Skin epidermis (tissue), 12 donors: ENCODE measurements at regions not wholly inside any gene's neighbourhood (a gene's known extent, or its start where the extent isn't known, plus 50 kb on each side); places are given as distances from the start of the nearest gene placed in this dataset.

Experiments used
- H3K27ac ChIP-seq, 21 experiments: fragments of 200-600 bp; sonication (generic) in 11 of 21; one replicate each; pipeline ENCODE4 v1.5.0; 2020; ENCODE audit warnings: mild to moderate bottlenecking in 3 of 21, inconsistent platforms in 2 of 21, moderate library complexity in 2 of 21
- H3K4me3 ChIP-seq, 7 experiments: fragments of 200-600 bp; sonication (generic) in 2 of 7; one replicate each; pipeline ENCODE4 v1.5.0; 2020; ENCODE audit warnings: inconsistent platforms in 2 of 7, mild to moderate bottlenecking in 2 of 7, moderate library complexity in 1 of 7

DNA sequence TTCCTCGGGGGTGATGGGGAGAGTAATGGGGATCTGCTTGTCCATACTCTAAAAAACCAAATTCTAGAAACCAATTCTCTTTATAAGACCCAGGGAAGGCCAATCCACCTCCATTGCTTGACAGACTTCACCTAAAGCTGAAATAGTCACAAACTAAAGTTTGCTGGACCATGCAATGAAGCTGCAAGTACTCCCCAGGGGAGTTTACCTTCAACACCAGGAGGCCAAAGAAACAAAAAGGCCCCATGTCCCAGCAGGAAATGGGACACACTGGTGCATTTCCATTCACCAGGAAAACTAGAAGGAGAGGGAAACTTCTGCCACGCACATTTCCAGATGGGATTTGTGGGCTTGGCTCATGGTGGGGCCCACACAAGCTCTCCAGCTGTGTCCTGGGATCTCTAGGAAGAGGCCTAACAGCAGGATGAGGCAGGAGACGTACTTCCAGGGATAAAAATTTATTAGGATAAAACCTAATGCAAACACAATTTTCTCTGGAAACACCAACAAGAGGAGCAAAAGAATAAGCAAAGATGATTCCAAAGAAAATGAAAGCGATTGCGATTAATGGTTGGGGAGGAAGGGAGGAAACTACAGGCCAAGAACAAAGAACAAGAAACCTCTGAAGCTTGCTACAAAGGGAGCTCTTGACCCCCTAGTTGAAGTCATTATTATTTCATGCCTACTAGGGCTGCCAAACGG lies 238.0 kb upstream of the LRTM1 start:
- Histone ChIP-seq H3K4me3 (no peak overlapping the region), H3K27ac (peak overlapping the region in 3 of 21 experiments; percentile 9 to 26 (median 14))

DNA sequence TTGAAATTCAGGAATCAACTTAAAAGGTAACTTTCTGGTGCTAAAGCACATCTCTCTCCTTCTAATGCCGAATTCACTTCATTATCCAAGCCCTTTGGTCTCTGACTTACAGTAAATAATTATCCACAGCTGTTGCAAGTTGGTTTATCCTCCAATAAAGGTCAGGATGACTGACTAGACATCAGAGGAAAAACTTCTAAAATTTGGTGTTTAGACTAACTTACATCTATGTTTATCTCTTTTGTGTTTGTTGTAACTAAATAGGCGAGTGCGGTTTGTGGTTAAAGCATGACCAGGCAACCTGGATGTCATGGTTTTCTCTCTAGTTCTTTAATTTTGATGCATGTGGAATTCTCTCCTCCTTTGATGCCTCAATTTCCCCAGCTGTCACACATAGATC lies 237.4 kb upstream of the LRTM1 start:
- Histone ChIP-seq H3K4me3 (no peak overlapping the region), H3K27ac (peak overlapping the region in 4 of 21 experiments; percentile 9 to 52 (median 20))

DNA sequence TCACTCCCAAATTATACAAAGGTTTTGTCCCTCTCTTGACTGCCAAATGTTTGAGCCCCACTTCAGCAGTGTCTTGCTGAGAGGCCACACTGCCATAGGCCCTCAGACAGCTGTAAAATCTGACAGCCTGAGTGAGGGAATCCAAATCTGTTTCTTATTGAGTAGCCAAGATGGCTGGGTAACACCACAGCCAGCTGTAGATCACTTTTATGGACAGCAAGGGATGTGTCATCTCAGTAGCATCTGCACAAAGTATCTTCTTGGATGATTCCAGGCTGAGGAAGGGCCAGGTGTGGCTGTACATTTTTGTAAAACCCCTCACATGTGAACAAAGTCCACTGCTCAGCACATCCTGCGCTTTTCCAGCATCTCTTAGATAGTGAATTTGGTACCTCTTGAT lies 237.0 kb upstream of the LRTM1 start:
- Histone ChIP-seq H3K4me3 (no peak overlapping the region), H3K27ac (peak overlapping the region in 4 of 21 experiments; percentile 5 to 52 (median 14))

DNA sequence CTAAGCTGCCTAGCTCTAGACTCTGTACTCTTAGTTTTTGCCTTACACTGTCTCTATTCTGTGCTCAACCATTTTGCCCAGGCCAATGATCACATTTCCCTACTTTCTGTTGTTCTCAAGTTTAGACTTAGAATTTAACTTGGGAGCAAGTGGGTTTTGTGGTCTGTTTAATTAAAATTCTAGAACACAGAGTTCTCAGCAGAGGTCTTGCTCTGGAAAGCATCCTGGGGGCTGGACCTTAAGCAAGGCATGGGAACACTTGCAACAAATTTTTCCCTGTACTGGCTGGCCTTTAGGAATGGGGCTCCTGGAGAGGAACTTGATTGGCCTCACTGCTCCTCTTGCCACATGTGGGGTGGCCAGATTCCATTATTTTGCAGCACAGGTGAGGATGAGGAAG lies 236.3 kb upstream of the LRTM1 start:
- peak overlapping the region in 3 of 21 experiments; percentile 28 to 53 (median 36) for H3K27ac ChIP-seq

DNA sequence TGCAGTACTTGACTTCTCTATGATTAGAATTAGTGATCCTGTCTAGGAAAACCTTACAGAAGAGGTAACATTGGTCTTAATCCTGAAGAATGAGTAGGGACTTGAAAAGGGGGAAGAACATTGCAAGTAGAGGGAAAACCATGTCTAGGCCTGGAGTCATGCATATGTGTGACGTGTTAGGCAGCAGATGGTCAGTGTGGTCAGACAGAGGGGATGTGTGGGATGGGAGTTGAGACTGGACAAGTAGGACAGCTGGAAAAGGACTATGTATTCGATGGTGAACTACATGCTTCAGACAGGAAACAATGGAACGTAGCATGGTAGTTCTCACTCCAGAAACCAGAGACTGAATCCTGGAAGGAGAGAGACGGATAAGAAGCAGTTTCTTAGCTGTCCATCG lies 235.6 kb upstream of the LRTM1 start:
- Histone ChIP-seq H3K27ac (peak overlapping the region in 3 of 21 experiments; percentile 28 to 53 (median 36)), H3K4me3 (no peak overlapping the region)

More for the DNA sequence above, 236.3 kb upstream of the LRTM1 start:
- H3K4me3 ChIP-seq: no peak overlapping the region

DNA sequence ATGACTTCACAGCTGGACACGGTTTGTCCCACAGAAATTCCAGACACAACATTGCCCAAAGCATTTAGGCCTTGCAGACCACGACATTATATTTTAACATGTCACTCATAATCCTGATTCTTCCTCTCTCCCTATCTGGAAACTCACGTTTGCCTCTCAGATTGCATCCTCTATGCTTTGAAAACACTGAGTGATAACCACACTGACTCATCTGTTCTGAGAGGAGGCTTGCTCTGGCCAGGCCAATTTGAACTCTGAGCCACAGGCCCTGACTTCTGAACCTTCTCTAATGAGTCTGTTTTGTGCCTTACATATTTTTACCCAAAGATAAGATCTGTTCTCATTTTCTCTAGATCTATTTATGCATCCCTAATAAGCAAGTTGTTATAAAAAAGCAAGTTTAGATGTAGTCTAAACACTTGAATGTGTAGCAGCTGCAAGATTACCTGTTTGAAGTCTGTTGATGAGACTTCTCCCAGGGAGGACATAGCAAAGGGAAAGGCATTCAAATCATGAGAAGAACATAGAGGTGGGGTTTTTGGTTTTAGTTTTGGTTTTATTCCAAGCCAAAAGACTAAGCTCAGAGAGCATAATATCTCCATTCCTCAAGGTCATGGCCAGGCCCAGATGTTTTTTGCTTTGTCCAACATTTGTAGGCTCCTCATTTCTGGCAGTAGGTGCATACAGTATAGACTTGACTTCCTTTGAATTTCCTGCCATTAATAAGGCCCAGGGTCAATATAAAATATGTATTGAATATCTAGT lies 234.4 kb upstream of the LRTM1 start:
- no peak overlapping the region for H3K4me3 ChIP-seq
- peak overlapping the region in 4 of 21 experiments; percentile 8 to 68 (median 44) for H3K27ac ChIP-seq

DNA sequence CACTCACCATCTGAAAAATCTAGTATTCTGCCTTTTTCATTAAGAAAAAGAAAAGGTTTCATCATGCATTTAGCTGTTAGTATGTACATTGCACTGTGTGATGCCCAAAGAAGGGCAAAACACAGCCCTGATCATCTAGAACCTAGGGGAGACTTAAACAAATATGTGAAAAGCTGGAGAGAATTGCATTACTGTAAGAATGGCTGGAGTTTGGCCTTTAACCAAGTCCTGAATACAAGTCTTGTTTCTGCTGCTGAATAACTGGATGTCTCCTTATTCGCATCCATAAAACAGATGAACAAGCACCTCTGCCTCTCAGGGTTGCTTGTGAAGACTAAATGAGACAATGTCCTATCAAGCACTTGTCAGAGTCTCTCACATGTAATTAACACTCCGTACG lies 233.4 kb upstream of the LRTM1 start:
- Histone ChIP-seq H3K27ac (peak overlapping the region in 5 of 21 experiments; percentile 32 to 68 (median 52)), H3K4me3 (no peak overlapping the region)

DNA sequence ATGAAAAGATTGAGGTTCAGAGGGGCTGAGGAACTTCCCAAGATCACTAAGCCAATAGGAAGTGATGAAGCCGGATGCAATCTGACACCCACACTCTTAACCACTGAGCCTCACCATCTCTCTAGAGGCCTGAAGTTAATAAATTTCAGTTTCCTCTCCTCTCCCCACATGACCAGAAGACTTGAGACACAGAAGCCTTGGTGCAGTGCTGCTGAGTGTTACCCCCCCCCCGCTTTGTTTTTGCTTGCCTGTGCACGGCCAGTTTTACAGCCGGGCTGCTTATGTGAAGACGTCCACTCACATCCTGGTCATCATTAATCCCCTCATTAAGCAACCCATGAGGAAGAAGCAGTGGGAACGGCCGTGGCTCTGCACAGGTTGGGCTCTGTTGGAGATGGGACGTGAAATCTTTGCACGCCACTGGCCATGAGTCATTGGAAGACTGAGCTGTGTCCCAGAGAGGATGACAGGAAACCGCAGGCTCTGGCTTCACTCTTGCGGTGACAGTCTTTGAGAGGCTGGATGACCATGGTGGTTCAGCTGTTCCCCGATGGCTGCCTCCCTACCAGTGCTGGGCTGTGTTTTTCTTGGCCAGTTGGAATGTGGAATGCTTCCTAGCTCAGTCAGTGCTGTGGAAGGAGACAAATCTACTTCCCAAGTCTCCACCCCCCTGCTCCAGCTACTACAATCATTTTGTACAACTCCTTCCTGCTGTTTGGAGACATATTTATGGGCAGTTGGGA lies 232.6 kb upstream of the LRTM1 start:
- peak overlapping the region in 3 of 21 experiments; percentile 30 to 65 (median 52) for H3K27ac ChIP-seq
- no peak overlapping the region for H3K4me3 ChIP-seq

DNA sequence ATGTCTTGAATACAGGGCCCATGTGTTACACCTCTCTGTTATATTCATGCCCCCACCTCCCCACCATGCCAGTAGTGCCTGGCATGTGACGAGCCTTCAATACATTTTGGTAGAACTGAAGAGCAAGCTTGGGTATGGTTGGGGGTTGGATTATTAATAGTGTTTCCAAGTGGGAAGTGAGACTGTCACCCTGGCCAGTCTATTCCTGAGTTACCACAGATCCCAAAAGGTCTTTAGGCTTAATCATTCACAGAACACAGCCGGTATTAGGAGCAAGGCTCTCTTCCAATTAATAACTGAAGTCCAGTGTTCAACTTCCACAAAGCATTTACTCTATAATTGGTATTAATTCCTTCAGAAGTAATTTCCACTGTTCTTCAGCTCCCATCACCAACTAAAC lies 231.9 kb upstream of the LRTM1 start:
- Histone ChIP-seq H3K27ac (peak overlapping the region in 2 of 21 experiments; percentile 30 to 51), H3K4me3 (no peak overlapping the region)

DNA sequence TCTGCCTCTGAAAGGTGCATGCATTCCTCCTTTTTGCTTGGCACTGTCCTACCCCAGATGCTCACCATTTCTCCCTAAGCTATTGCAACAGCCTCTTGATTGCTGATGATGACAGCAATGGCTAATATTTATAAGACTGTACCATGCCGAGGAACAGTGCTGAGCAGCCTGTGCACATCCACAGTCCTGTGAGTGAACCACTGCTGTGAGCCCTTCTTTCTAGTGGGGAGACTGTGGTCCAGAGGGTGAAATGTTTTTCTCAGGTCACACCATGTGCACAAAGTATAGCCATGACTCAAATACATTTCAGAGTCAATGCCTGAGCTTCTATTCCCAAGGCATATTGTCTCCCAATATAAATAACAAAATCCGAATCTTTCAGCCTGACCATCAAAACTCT lies 231.2 kb upstream of the LRTM1 start:
- no peak overlapping the region for H3K27ac ChIP-seq
- no peak overlapping the region for H3K4me3 ChIP-seq

DNA sequence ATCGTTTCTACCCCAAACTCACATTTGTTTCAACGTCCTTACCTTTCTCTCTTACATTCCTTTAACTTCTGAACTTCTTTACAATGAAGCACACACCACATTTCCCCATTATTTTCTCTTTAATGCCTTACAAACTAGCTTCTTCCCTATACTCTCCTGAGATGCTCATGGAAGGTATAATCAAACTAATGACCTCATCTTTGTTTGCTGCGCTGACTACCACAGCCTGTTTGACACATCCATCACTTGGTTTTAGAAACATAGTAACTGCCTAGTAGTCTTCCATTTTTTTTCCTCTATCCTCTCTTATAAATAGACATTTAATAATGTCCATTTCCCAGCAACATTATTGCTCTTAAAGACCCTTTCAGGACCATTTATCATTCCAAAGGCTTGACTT lies 230.5 kb upstream of the LRTM1 start:
- Histone ChIP-seq H3K27ac (no peak overlapping the region), H3K4me3 (no peak overlapping the region)

DNA sequence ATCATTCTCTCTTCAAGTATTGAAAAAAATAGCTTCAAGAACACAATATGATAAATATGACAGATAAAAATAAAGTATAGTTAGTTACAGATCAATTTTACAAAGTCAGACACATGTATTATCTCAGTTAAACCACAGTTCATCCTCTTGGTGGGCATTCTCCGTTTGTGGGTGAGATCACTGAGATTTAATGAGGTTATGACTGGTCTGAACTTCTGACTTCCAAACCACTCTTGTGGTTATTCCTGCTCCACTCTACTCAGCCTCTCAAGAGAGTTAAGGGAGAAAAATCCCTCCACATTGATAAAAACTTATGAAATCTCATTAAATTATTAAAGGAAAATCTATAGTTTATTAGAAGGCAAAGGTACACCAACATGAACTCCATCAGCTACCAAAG lies 229.9 kb upstream of the LRTM1 start:
- Histone ChIP-seq H3K4me3 (no peak overlapping the region), H3K27ac (no peak overlapping the region)

DNA sequence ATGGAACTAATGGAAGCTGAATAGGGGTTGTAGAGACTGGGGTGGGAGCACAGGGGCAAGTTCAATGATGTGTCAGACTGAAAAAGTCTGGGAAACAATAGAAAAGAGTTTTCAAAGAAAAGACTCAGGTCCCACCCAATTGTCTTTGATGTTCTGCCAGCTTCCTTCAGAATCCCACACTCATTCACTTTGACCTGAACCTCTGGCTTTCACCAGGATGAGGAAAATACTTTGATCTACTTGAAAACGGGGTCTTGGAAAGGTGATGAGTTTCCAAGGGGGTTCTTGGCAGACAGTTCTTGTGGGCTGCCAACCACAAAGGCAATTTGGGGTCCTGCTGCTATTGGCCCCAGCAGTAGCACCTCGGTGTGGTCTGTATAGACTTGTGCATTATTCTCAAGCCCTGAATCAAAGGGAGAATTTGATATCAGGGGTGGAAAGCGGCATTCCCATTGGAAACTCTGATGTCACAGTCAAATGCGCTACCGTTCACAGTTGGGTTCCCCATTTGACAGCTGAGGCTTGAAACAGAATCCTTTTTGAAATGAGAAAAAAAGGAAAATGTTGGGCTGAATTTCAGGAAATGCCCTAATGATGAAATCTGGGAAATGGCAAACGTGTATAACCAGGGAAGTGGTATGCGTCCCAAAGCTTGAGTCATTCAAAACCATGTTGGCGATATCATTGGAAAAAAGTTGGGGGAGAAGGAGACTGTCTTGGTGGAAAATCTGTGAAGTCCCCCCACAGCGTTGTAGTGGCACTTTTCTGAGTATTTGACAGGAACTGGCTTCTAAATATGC lies 229.2 kb upstream of the LRTM1 start:
- no peak overlapping the region for H3K4me3 ChIP-seq

DNA sequence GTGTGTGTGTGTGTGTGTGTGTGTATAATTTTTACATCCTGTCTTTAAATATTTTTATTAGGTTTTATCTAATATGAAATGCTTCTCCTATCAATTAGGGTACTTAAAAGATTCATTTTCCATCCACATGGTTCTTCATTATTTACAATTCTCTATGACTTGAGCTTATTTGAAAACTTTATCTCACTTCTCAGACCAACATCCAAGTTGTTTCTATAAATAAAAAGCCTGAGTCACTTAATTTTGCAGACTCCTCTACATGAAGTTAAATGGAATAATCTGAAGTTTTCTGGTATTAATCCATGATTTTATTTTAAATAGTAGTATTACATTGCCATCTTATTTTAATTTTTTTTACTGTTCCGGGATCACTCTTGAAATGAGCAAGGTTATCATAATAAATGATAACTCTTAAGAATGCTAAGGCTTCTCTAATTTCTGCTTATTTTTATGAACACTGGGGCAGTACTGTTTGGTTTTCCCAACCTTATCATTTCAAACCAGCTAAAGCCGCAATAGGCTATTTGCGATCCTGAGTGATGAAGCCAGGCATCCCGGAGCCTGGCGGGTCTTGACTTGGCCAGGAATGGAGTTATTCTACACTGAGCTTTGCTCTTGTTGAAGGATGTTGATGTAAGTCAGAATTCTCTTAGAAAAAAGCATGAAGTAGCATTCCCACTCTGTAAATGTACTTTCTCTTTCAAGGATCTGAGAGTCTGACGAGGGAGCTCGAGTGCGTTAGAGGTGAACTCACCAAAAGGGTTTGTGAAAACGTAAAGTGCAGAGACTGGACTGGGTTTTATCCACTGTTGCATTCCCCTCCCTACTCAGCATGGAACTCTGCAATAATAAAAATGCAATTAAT lies 220.2 kb upstream of the LRTM1 start:
- H3K4me3 ChIP-seq: no peak overlapping the region

More for the DNA sequence above, 229.2 kb upstream of the LRTM1 start:
- no peak overlapping the region for H3K27ac ChIP-seq

DNA sequence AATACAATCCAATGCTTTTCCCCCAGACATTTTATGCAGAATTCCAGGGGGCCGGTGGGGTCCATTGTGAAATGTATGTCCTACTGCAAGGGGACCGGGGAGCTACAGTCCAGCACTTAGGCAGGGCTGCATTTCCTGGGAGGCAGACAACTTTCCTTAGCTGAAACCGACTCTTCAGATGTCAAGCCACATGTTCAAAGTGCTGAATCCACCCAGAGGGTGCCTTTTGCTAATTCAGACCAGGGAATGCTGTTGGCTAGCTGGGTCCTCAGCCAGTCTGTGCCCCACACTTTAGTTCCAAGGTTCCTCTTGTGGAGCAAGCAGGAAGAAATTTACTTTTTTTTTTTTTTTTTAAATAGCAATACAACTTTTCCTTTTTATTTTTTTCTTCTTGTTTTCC lies 219.5 kb upstream of the LRTM1 start:
- no peak overlapping the region for H3K27ac ChIP-seq
- H3K4me3 ChIP-seq: no peak overlapping the region

More for the DNA sequence above, 220.2 kb upstream of the LRTM1 start:
- H3K27ac ChIP-seq: no peak overlapping the region

DNA sequence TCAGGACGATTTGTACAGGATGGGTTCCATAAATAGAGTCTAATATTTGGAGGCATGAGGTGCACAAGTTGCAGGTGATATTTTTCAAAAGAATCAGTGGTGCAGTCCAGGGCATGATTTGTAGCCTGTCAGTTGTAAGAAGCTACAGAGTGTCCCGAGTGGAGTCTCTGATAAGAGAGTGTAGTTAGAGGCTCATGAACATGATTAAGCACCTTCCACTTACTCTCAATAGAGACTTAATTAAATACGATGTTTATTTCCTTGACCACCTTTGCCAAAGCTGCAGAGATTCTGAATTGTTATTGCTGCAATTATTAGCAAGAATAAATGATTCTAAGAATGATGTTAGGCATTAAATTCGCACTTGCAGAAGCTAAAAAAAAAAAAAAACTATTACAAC lies 218.4 kb upstream of the LRTM1 start:
- Histone ChIP-seq H3K27ac (no peak overlapping the region), H3K4me3 (no peak overlapping the region)

DNA sequence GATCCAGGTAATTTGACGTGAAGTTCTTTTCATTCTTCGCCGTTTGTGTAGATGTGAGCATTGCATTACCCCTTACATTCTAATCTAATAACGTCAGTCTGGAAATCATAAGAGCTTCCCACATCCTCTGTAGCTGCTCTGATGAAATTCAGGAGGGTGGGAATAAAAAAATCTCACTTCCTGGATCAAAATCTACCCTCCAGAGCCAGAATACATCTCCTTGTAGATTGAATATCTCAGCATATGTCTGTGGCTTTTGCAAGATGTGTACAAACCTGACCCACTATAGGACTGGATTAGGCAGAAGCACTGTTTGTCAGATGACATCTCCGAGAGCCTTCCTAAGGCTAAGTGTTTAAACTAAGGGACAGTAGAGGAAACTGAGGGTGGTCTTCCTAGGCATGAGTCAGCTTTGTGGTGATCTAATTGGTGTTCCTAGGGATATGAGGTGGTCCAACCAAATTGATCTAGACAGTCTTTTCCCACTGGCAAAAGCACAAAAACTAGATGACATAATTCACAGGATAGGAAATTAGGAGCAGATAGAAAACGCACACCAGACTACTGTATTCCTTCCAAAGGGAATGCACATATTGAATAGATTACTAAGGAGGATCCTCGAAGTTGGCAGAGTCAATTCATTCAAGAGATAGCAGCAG lies 216.3 kb upstream of the LRTM1 start:
- no peak overlapping the region for H3K27ac ChIP-seq

DNA sequence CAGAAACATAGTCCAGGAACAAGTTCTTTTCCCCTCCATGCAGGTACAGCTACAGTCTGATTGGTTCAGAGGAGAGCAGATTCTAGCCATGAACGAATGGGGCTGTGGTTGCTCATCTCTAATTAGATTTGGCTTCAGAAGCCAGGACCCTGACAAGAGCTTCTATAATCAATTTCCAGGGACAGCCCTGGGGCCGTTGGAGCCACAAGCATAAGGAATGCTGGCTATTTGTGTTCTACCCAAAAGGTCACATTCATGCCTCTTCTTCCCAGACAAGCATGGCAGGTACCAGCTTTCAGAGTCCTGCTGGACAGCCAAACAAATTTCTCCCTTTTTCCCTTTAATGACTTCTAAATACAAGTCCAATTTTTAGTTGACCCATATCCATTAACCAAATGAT lies 215.5 kb upstream of the LRTM1 start:
- H3K27ac ChIP-seq: no peak overlapping the region
- H3K4me3 ChIP-seq: no peak overlapping the region

More for the DNA sequence above, 216.3 kb upstream of the LRTM1 start:
- H3K4me3 ChIP-seq: no peak overlapping the region
